ENCODE measurements at regions not wholly inside any gene's neighbourhood (a gene's known extent, or its start where the extent isn't known, plus 50 kb on each side); places are given as distances from the start of the nearest gene placed in this dataset.

DNA sequence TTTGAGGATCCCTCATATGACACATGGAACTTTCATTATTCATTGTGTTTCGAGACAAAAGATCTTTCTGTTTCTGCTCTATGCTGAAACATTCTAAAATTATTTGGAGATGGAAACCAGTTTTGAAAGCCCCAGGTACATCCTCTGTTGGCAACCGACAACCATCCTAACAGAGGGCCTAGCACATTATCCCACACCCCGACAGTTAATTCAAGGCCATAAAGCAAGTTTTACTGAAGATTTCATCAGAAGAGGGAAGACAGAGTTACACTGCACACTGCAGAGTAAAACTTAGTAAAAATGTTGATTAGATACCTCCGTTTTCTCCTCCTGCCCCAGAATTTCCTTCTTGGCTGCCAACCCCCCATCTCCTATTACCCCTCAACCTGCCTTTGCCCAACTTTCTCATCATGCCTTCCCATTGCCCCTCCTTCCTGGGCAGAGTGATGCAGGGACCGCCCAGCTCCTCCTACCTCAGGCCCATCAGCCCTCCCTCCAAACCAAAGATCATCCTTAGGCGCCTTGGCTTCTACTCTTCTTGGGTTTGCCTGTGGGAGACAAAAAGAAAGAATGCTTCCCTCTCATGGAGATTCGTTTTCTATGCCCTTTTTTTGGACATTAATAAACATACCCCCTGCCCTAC lies 52.9 kb upstream of the CITED4 start:
- no peak for DNase-seq

DNA sequence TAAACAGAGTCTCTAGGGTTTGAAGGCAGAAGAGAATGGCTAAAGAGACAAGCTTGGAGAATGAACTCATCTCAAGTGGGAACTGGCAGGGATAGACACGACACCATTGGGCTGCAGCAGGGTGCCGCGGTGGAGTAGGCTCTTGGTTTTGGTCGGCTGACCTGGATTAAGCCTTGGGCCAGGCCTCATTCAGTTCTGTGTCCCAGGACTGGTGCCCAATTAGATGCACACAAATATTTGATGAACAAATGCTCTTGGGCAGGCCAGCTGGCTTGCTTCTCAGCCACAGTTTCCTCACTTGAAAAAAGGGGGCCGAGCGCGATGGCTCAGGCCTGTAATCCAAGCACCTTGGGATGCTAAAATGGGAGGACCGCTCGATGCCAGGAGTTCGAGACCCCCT lies 53.4 kb upstream of the CITED4 start:
- no peak for DNase-seq

GRCh38 chr1:40917995-40918711 lies 56.0 kb upstream of the CITED4 start:
- DNase-seq = no peak

- DNase-seq = peak; percentile 85
These were observed 57.4 kb upstream of the CITED4 start for GRCh38 chr1:40919475-40920011.

- DNase-seq = no peak
These were observed 58.0 kb upstream of the CTPS1 start for GRCh38 chr1:40921522-40921921.

DNA sequence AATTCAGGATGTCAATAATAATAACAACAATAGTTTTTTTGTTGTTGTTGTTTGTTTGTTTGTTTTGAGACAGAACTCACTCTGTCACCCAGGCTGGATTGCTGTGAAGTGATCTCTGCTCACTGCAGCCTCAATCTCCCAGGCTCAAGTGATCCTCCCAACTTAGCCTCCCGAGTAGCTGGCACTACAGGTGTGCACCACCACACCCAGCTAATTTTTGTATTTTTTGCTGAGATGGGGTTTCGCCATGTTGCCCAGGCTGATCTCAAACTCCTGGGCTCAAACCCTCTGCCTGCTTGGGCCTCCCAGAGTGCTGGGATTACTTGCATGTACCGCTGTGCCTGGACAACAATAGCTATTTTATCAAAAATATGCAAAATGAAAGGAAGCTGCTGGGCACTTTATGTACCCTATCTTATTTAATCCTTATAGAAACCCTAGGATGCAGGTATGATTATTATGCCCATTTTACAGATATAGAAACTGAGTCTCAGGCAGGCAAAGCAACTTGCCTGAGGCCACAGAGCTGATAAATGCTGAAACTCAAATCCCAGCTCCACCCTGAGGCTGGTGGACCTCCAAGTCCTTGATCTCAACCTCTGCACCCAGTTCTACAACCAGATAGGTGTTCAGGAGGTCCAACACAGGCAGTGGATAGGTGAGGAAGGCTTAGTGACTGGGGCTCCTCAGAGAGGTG lies 57.4 kb upstream of the CTPS1 start:
- no peak for DNase-seq

DNA sequence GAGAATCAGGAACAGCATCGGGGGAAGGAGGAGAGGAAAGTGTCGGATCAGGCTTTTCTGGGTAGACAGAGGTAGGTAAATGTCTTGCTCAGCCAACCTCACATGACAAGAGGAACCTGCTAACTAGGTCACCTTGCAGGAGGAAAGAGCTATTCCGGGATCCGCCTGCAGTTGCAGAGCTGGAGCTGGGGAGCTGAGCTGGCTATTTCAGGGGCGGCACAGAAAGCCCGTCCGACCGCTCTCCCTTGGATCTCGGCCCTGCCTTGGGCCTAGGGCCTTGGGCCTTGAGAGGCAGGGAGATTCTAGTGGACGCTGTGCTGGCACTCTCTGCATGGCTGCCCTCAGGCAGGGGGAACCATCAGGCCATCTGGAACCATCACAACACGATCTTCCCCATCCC lies 56.5 kb upstream of the CTPS1 start:
- no peak for DNase-seq

DNA sequence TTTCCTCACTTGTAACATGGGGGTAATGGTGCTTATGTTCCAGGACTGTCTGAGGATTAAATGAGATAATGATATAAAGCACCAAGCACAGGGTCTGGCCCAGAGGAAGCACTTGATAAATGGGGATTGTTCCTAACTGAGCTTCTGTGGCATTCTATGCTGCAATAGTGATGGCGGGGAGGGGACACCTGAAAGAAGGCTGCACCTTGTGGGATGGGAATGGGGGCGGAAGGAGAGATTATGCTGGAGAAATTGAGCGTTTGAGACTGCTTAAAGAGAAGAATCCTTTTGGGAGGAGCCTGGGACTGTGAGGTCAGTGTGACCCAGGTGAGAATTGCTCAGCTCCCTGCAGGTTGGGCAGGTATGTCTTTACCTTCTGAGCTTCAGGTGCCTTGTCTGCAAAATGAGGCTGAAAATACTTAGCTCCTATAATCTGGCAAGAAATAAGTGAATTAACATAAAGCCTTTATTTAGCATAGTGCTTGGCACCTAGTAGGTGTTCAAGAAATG lies 55.9 kb upstream of the CTPS1 start:
- no peak for DNase-seq

- DNase-seq = no peak
These were observed 54.7 kb upstream of the CTPS1 start for GRCh38 chr1:40924767-40925166.

DNA sequence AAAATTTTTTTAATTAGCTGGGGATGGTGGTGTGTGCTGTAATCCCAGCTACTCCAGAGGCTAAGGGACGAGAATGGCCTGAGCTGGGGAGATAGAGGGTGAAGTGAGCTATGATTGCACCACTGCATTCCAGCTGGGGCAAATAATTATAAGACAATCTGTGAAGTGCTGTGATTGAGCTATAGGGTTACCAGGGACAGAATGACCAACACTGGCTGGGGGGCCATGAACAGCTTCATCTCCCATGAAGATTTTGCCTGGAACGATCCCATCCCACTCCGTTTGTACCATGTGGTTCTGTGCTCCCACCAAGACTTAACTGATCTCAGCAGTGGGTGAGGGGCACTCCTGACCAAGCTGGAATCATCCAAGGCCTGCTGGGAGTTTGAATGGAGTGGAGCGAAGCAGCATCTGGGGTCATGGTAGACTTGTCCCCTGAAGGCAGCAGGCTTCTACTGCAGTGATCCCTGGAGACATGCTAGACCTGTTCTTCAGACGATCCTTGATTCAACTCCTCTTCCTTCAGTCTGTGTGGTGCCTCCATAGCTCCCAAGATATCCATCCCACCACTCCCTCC lies 53.6 kb upstream of the CTPS1 start:
- no peak for DNase-seq

DNA sequence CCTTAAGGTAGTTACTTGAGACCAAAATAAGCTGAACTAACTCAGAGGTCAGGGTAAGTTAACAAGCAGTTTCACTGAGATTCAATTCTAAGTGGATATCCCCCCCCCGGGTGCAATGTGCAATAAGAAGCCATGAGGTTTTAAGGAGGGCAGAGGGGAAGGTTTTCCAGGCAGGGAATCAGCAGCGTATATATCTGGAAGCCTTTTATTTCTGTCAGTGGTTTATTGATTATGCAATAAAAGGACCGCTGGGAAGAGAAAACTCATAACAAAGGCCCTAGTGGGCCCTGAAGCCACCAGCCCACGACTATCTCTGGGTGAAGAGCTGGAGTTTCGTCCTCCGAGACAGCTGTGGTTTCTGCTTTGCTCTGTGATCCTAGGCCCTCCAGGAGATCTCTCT lies 53.1 kb upstream of the CTPS1 start:
- DNase-seq = no peak

DNA sequence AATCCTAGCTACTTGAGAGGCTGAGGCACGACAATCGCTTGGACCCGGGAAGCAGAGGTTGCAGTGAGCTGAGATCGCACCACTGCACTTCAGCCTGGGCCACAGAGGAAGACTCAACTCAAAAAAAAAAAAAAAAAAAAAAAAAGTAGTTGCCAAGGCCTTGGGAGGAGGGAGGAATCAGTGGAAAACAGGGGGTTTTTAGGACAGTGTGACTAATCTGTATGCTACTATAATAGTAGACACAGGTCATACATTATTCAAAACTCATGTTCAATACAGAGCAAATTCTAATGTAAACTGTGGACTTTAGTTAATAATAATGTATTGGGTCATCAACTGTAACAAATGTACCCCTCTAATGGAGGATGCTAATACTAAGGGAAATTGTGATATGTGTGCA lies 51.7 kb upstream of the CTPS1 start:
- DNase-seq = no peak

DNA sequence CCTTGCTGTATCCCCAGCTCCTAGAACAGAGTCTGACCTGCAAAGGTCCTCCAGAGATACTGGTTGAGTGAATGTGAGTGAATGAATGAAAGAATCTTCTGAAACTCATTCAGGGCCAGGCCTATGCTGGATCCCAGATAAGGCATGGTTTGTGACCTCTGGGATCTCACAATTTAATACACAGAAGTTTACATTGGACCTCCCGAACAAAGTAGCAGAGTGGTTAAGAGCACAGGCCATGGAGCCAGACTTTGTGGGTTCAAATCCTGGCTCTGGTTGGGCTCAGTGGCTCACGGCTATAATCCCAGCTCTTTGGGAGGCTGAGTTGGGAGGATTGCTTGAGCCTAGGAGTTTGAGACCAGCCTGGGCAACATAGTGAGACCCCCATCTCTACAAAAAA lies 50.8 kb upstream of the CTPS1 start:
- no peak for DNase-seq

- DNase-seq = no peak
These were observed 50.3 kb upstream of the CTPS1 start for GRCh38 chr1:40929155-40929554.
